H1 (cell line): ENCODE measurements at regions not wholly inside any gene's neighbourhood (a gene's known extent, or its start where the extent isn't known, plus 50 kb on each side); places are given as distances from the start of the nearest gene placed in this dataset.

ENCODE experiments used
- CTCF ChIA-PET: fragments of 300-600 bp; sonication (Branson Sonifier 250); formaldehyde crosslinking; loops from one replicate; lab custom pipeline; 2021; ENCODE audit not compliant: partially characterized antibody; lab: Charles Lee
- POLR2A ChIA-PET: fragments of 300-600 bp; sonication (Branson Sonifier 250); formaldehyde crosslinking; loops from one replicate; lab custom pipeline; 2021; ENCODE audit warnings: inconsistent platforms; ENCODE audit not compliant: partially characterized antibody; lab: Charles Lee
- DNase-seq, 2 experiments: peaks; one replicate each; pipeline versions ENCODE4 v3.0.0 to v3.0.0-alpha.2; 2010 to 2022; ENCODE audit warnings: low spot score in 2 of 2, low read depth in 1 of 2, mixed read lengths in 1 of 2
- FAIRE-seq: peaks from 2 replicates; lab custom pipeline; 2011; peaks lifted over from hg19 to GRCh38; lab: Jason Lieb, UNC
- H2AFZ ChIP-seq: 2 replicates; pipeline ENCODE4 v1.8.1; 2012; ENCODE audit warnings: low read length, inconsistent platforms
- H2AK5ac ChIP-seq: 2 replicates; pipeline ENCODE4 v1.6.1; 2013; ENCODE audit warnings: low read depth, low read length
- H2BK120ac ChIP-seq: replicated peaks from 2 replicates; pipeline ENCODE3; 2013; ENCODE audit warnings: low read depth, low read length, inconsistent platforms
- H2BK12ac ChIP-seq: 2 replicates; pipeline ENCODE4 v1.6.1; 2013; ENCODE audit warnings: low read depth, low read length
- H2BK15ac ChIP-seq: 2 replicates; pipeline ENCODE4 v1.6.1; 2013; ENCODE audit warnings: low read length
- H2BK20ac ChIP-seq: 2 replicates; pipeline ENCODE4 v1.6.1; 2013; ENCODE audit warnings: low read length
- H2BK5ac ChIP-seq: 2 replicates; pipeline ENCODE4 v1.6.1; 2013; ENCODE audit warnings: low read depth, low read length
- H3K14ac ChIP-seq: 2 replicates; pipeline ENCODE4 v1.6.1; 2013; ENCODE audit warnings: inconsistent platforms; ENCODE audit not compliant: insufficient read length
- H3K18ac ChIP-seq: 2 replicates; pipeline ENCODE4 v1.6.1; 2013; ENCODE audit warnings: low read length; ENCODE audit errors: extremely low read depth
- H3K23ac ChIP-seq: 2 replicates; pipeline ENCODE4 v1.6.1; 2013; ENCODE audit warnings: inconsistent platforms; ENCODE audit not compliant: insufficient read length
- H3K23me2 ChIP-seq: 2 replicates; pipeline ENCODE4 v1.6.1; 2013; ENCODE audit warnings: low read depth, low read length
- H3K27ac ChIP-seq: 2 replicates; pipeline ENCODE4 v1.6.1; 2011; ENCODE audit warnings: low read depth, low read length, inconsistent platforms
- H3K27me3 ChIP-seq, 4 experiments: replicated peaks in 1 of 4; 1 replicate in 1 of 4; 2 replicates in 3 of 4; pipeline versions ENCODE4 v1.6.1 to v1.8.1; 2011 to 2013; ENCODE audit warnings: low read length in 3 of 4, mild to moderate bottlenecking in 3 of 4, inconsistent platforms in 2 of 4, mixed read lengths in 2 of 4, moderate library complexity in 1 of 4; ENCODE audit not compliant: control insufficient read depth in 3 of 4, insufficient read depth in 3 of 4; ENCODE audit errors: extremely low read depth in 1 of 4
- H3K36me3 ChIP-seq, 4 experiments: 2 replicates each; pipeline versions ENCODE4 v1.6.1 to v1.8.1; 2011 to 2013; ENCODE audit warnings: mild to moderate bottlenecking in 4 of 4, low read length in 3 of 4, moderate library complexity in 2 of 4, control low read depth in 1 of 4, inconsistent platforms in 1 of 4; ENCODE audit not compliant: insufficient read depth in 4 of 4, control insufficient read depth in 2 of 4
- H3K4ac ChIP-seq: replicated peaks from 2 replicates; pipeline ENCODE3; 2013; ENCODE audit warnings: low read length, low read depth, mixed read lengths, inconsistent platforms; ENCODE audit not compliant: insufficient read length
- H3K4me1 ChIP-seq, 4 experiments: replicated peaks in 1 of 4; 1 replicate in 1 of 4; 2 replicates in 3 of 4; pipeline versions ENCODE4 v1.6.1 to v1.8.1; 2011 to 2013; ENCODE audit warnings: low read length in 3 of 4, inconsistent platforms in 2 of 4, mixed read lengths in 1 of 4; ENCODE audit not compliant: insufficient read depth in 4 of 4, control insufficient read depth in 3 of 4
- H3K4me2 ChIP-seq, 2 experiments: 2 replicates each; pipeline versions ENCODE4 v1.6.1 to v1.8.1; 2011 to 2013; ENCODE audit warnings: low read depth in 2 of 2, low read length in 2 of 2, control low read depth in 1 of 2, inconsistent platforms in 1 of 2, mild to moderate bottlenecking in 1 of 2; ENCODE audit not compliant: insufficient read depth in 1 of 2
- H3K4me3 ChIP-seq, 4 experiments: fragments of 200-600, 300-600 bp in 1 of 4; sonication (generic), shearing (Covaris generic), sonication (Bioruptor Twin) in 1 of 4; 2 replicates each; pipeline versions ENCODE4 v1.5.1 to v1.8.1; 2011 to 2016; ENCODE audit warnings: low read length in 4 of 4, low read depth in 3 of 4, control low read depth in 2 of 4, inconsistent platforms in 2 of 4, mild to moderate bottlenecking in 2 of 4, mixed read lengths in 1 of 4, moderate library complexity in 1 of 4; ENCODE audit not compliant: insufficient read depth in 2 of 4; ENCODE audit errors: extremely low read depth in 1 of 4
- H3K56ac ChIP-seq: replicated peaks from 2 replicates; pipeline ENCODE3; 2013; ENCODE audit warnings: low read depth, mild to moderate bottlenecking, mixed read lengths, low read length, inconsistent platforms; ENCODE audit not compliant: insufficient read length
- H3K79me1 ChIP-seq: 2 replicates; pipeline ENCODE4 v1.6.1; 2013; ENCODE audit warnings: low read depth, low read length, control low read depth
- H3K79me2 ChIP-seq, 2 experiments: 2 replicates each; pipeline versions ENCODE4 v1.6.1 to v1.8.1; 2012 to 2013; ENCODE audit warnings: low read length in 2 of 2, mild to moderate bottlenecking in 2 of 2, inconsistent platforms in 1 of 2; ENCODE audit not compliant: insufficient read depth in 2 of 2, control insufficient read depth in 1 of 2
- H3K9ac ChIP-seq, 4 experiments: replicated peaks in 1 of 4; 1 replicate in 1 of 4; 2 replicates in 3 of 4; pipeline versions ENCODE4 v1.6.1 to v1.8.1; 2011 to 2013; ENCODE audit warnings: low read depth in 3 of 4, low read length in 3 of 4, control low read depth in 2 of 4, mild to moderate bottlenecking in 2 of 4, moderate library complexity in 2 of 4, inconsistent platforms in 1 of 4; ENCODE audit errors: extremely low read depth in 1 of 4
- H3K9me3 ChIP-seq, 2 experiments: 2 replicates each; pipeline versions ENCODE4 v1.6.1 to v1.8.1; 2012 to 2013; ENCODE audit warnings: mild to moderate bottlenecking in 2 of 2, moderate library complexity in 2 of 2, control low read depth in 1 of 2, inconsistent platforms in 1 of 2, low read depth in 1 of 2, low read length in 1 of 2, mixed read lengths in 1 of 2; ENCODE audit not compliant: insufficient read depth in 2 of 2
- H4K20me1 ChIP-seq, 2 experiments: replicated peaks in 1 of 2; 2 replicates each; pipeline versions ENCODE3 to v1.8.1; 2011 to 2013; ENCODE audit warnings: inconsistent platforms in 2 of 2, low read length in 2 of 2, mild to moderate bottlenecking in 1 of 2; ENCODE audit not compliant: insufficient read depth in 2 of 2, control insufficient read depth in 1 of 2
- H4K5ac ChIP-seq: 2 replicates; pipeline ENCODE4 v1.6.1; 2013; ENCODE audit warnings: low read length, low read depth, mixed read lengths, inconsistent platforms; ENCODE audit not compliant: insufficient read length
- H4K8ac ChIP-seq: 2 replicates; pipeline ENCODE4 v1.8.0; 2013; ENCODE audit warnings: mild to moderate bottlenecking, moderate library complexity, low read length, inconsistent platforms; ENCODE audit not compliant: insufficient read depth; ENCODE audit errors: extremely low read depth
- H4K91ac ChIP-seq: replicated peaks from 2 replicates; pipeline ENCODE3; 2013; ENCODE audit warnings: low read length, mixed read lengths, inconsistent platforms; ENCODE audit not compliant: insufficient read length
- ASH2L ChIP-seq: fragments of 200-600, 300-600 bp; sonication (generic); IDR thresholded peaks from one replicate; pipeline ENCODE4 v1.7.1; 2017; ENCODE audit warnings: low read length
- ATF3 ChIP-seq: IDR thresholded peaks from 2 replicates; pipeline ENCODE4 v1.6.1; 2011; ENCODE audit warnings: low read depth, mild to moderate bottlenecking, low read length; ENCODE audit not compliant: insufficient read depth
- BACH1 ChIP-seq: IDR thresholded peaks from 2 replicates; pipeline ENCODE4 v1.6.1; 2012; ENCODE audit warnings: low read length, improper control_type of control experiment
- BCL11A ChIP-seq, 2 experiments: IDR thresholded peaks; one replicate each; pipeline ENCODE4 v1.6.1; 2011; ENCODE audit warnings: low read depth in 2 of 2, low read length in 2 of 2, mild to moderate bottlenecking in 2 of 2
- CTBP2 ChIP-seq: IDR thresholded peaks from 2 replicates; pipeline ENCODE4 v1.7.0; 2011; ENCODE audit warnings: borderline replicate concordance, mild to moderate bottlenecking, moderate library complexity, mixed read lengths, low read length; ENCODE audit not compliant: insufficient read depth, insufficient read length
- GTF2F1 ChIP-seq: IDR thresholded peaks from 2 replicates; pipeline ENCODE4 v1.6.1; 2012; ENCODE audit warnings: low read depth, low read length, improper control_type of control experiment, borderline replicate concordance
- HDAC6 ChIP-seq: IDR thresholded peaks from one replicate; pipeline ENCODE4 v1.7.1; 2012; ENCODE audit warnings: low read depth, mild to moderate bottlenecking, inconsistent platforms, low read length, moderate library complexity
- RNF2 ChIP-seq: fragments of 200-900, 300-1000 bp; sonication (generic); IDR thresholded peaks from 2 replicates; pipeline ENCODE4 v1.7.1; 2016; ENCODE audit warnings: borderline replicate concordance, low read depth, mild to moderate bottlenecking, antibody characterized with exemption, low read length; ENCODE audit not compliant: poor library complexity, severe bottlenecking; ENCODE audit errors: missing control alignments
- RXRA ChIP-seq: IDR thresholded peaks from 2 replicates; pipeline ENCODE4 v1.6.1; 2011; ENCODE audit warnings: low read depth, mild to moderate bottlenecking, low read length, moderate library complexity; ENCODE audit not compliant: insufficient read depth
- SIN3A ChIP-seq, 2 experiments: IDR thresholded peaks in 1 of 2; conservative IDR thresholded peaks in 1 of 2; 2 replicates each; pipeline ENCODE4 v1.6.1; 2011 to 2012; ENCODE audit warnings: low read length in 2 of 2, improper control_type of control experiment in 1 of 2, low read depth in 1 of 2, mild to moderate bottlenecking in 1 of 2
- SIRT6 ChIP-seq: IDR thresholded peaks from one replicate; pipeline ENCODE4 v1.7.1; 2012; ENCODE audit warnings: low read length, inconsistent platforms
- SIX5 ChIP-seq: IDR thresholded peaks from 2 replicates; pipeline ENCODE4 v1.6.1; 2011; ENCODE audit warnings: mild to moderate bottlenecking, low read depth, low read length
- TAF7 ChIP-seq: optimal IDR thresholded peaks from 2 replicates; pipeline ENCODE3; 2011; ENCODE audit warnings: low read depth, mild to moderate bottlenecking, inconsistent platforms, low read length, moderate library complexity, borderline replicate concordance
- WGBS, 2 experiments: shearing (Covaris generic) in 1 of 2; methylation state at CpG; one replicate each; pipeline versions ENCODE4 v1.1.6 to v1.1.7; 2013 to 2015; ENCODE audit warnings: low lambda C conversion rate in 2 of 2, mixed read lengths in 2 of 2, inconsistent platforms in 1 of 2, low coverage in 1 of 2, missing lambda C conversion rate in 1 of 2; ENCODE audit not compliant: insufficient replicate concordance in 2 of 2, insufficient coverage in 1 of 2, insufficient read length in 1 of 2; ENCODE audit errors: extremely low coverage in 1 of 2, missing lambda C conversion rate in 1 of 2; 5-methylcytosine and 5-hydroxymethylcytosine counted together

DNA sequence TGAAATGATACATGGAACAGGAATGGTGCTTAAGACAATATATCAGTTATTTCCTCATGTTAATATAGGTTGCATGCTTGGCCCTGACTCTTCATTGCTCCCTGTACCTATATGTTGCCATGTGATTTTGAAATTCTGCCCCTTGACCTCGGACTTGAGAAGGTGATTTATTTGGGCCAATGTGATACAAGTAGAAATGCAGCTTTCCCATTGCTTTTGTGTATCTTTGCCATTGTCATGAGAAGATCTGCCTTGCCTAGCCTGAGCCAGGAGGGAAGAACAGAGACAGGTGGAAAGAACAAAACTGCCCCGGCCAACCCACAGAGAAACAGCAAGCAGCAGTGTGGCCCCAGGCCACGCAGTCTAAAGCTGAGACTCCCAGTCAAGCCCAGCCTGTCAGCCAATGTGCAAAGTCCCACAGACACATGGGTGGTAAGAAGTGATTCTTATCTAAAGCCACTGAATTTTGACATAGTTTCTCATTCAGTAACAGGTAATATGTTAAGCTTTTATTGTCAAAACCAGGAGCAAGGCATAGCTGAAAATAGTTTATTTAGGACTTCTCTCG is 245.7 kb upstream of the RND3 start:
- H3K79me2 ChIP-seq: no peaks in the 10 kb centered on the region
- H3K9ac ChIP-seq: no peak overlapping the region
- H3K27ac ChIP-seq: no peak overlapping the region
- H3K23me2 ChIP-seq: no peaks in the 10 kb centered on the region
- POLR2A ChIA-PET: no interaction called here
- H2BK12ac ChIP-seq: no peak overlapping the region
- FAIRE-seq (no peak), DNase-seq (no peak)
- H2BK20ac ChIP-seq: peak overlapping the region; percentile 38; the same call in 1 of the 2 replicates
- H3K4me2 ChIP-seq: no peak overlapping the region
- no peak overlapping the region for H4K8ac ChIP-seq
- no peak overlapping the region for H3K4ac ChIP-seq
- H2BK5ac ChIP-seq: peak overlapping the region; percentile 46; the same call in 1 of the 2 replicates
- H2AK5ac ChIP-seq: no peak overlapping the region
- H3K23ac ChIP-seq: no peak overlapping the region
- no peak overlapping the region for H3K18ac ChIP-seq
- CTCF ChIA-PET: interaction anchor here (1.5 kb wide), 1 partner anchor 22 kb away, joined by 4 read pairs; no protein-coding TSS in a partner anchor
- no peak overlapping the region for H3K14ac ChIP-seq
- H3K9me3 ChIP-seq: no peaks in the 10 kb centered on the region
- H2AFZ ChIP-seq: no peak overlapping the region
- H3K36me3 ChIP-seq: no peaks in the 10 kb centered on the region
- 85% methylated on average over 4 of the region's 4 CpGs; no CpG with 5 or more reads in 1 of the 2 experiments for WGBS, 2 experiments
- H4K20me1 ChIP-seq: no peaks in the 10 kb centered on the region
- peak overlapping the region; percentile 66 for H4K91ac ChIP-seq
- no peak overlapping the region for H3K56ac ChIP-seq
- H3K79me1 ChIP-seq: no peaks in the 10 kb centered on the region
- no peak overlapping the region for H2BK15ac ChIP-seq
- peak overlapping the region; percentile 19 for H2BK120ac ChIP-seq
- no peak overlapping the region for H3K4me3 ChIP-seq
- H3K4me1 ChIP-seq: peaks cover 0 to 15% (median 12%) of the 10 kb centered on the region in 4 experiments; a peak in 4 of 7 replicates
- H4K5ac ChIP-seq: no peak overlapping the region
- H3K27me3 ChIP-seq: no peaks in the 10 kb centered on the region
- TF ChIP-seq HDAC6 (no peak), SIRT6 (no peak), SIX5 (no peak), GTF2F1 (no peak), TAF7 (no peak), CTBP2 (no peak), BCL11A (IDR thresholded peaks at IDR 0.05; ENCODE audit: low read depth in 2 of 2, low read length in 2 of 2) (no peak), RNF2 (no peak), BACH1 (no peak), SIN3A (conservative IDR thresholded peaks at IDR 0.05 in 1 of 2, IDR thresholded peaks at IDR 0.05 in 1 of 2; ENCODE audit: low read depth in 1 of 2, low read length in 2 of 2) (no peak), RXRA (no peak), ASH2L (no peak), ATF3 (no peak)
